ENCODE measurements at regions not wholly inside any gene's neighbourhood (a gene's known extent, or its start where the extent isn't known, plus 50 kb on each side); places are given as distances from the start of the nearest gene placed in this dataset.

DNA sequence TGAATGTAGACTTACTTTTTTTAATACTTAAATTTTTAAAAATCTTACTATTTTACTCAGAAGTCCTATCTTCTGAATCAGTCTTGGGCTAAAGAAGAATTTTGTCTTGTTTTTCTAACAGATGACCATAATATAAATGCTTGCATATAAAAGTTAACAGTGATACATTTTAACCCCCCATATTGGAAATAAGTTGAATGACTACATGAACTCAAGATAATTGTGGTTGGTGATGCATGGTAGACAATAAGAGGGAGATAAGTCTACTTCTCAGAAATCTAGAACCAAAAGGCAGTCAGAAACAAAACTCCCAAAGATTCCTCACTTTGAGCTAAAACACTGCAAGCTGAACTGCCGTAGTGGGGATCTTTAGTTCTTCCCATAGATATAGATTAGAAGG is 868.4 kb upstream of the SOX9 start (continued):
- no peak for TF ChIP-seq BRCA1 (IDR thresholded peaks at IDR 0.05; ENCODE audit: low read depth, low read length)
- no peak for TF ChIP-seq HDAC2 (IDR thresholded peaks at IDR 0.05; ENCODE audit: borderline replicate concordance in 1 of 2, low read depth in 2 of 2, low read length in 2 of 2)
- no peak for TF ChIP-seq MAFK (IDR thresholded peaks at IDR 0.05; ENCODE audit: low read depth, low read length)
- TF ChIP-seq, protein P1, sequence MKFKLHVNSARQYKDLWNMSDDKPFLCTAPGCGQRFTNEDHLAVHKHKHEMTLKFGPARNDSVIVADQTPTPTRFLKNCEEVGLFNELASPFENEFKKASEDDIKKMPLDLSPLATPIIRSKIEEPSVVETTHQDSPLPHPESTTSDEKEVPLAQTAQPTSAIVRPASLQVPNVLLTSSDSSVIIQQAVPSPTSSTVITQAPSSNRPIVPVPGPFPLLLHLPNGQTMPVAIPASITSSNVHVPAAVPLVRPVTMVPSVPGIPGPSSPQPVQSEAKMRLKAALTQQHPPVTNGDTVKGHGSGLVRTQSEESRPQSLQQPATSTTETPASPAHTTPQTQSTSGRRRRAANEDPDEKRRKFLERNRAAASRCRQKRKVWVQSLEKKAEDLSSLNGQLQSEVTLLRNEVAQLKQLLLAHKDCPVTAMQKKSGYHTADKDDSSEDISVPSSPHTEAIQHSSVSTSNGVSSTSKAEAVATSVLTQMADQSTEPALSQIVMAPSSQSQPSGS (IDR thresholded peaks at IDR 0.05; ENCODE audit: low read length): no peak
- no peak for TF ChIP-seq EGR1 (IDR thresholded peaks at IDR 0.05; ENCODE audit: borderline replicate concordance, low read depth, low read length)
- TF ChIP-seq CTBP2 (IDR thresholded peaks at IDR 0.05; ENCODE audit: borderline replicate concordance, insufficient read depth, insufficient read length, low read length): no peak
- no peak for TF ChIP-seq EZH2 (IDR thresholded peaks at IDR 0.05; ENCODE audit: low read depth, low read length, severe bottlenecking)
